ENCODE measurements at regions not wholly inside any gene's neighbourhood (a gene's known extent, or its start where the extent isn't known, plus 50 kb on each side); places are given as distances from the start of the nearest gene placed in this dataset.
"Not testable (repeated sequence)": the region's sequence is repeated elsewhere in the genome, so short reads cannot be mapped to it uniquely, and the experiment has no call there.

DNA sequence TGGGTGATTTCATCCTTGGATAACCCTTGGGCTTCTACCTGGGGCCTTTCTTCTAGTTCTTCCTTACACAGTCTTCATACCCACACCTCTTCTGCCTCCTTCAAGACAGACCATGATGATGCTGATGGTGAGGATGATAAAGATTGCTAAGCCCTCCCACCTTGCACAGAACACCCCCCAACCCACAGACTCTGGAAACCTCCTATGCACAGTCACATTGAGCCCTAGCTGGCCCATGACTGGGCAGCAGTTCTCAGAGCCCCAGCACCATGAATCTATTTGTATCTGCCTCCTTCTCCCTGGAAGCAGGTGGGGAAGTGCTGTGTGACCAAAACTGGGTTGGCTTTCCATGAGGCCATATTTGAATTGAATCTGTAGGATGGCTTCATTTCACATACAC lies 99.8 kb downstream of the EN1 start:
- Histone ChIP-seq H3K9me3 (no peaks in the 10 kb centered on the region), H3K36me3 (no peaks in the 10 kb centered on the region), H3K27me3 (no peaks in the 10 kb centered on the region), H3K27ac (no peak overlapping the region), H3K4me3 (no peak overlapping the region), H3K4me1 (no peaks in the 10 kb centered on the region)
- no peak for DNase-seq
- intact Hi-C loops (cut with DNase I; ENCODE audit: low total_unique reads), result loop anchor here (10.0 kb wide), 2 partner anchors 163 to 1987 kb away; partner anchors contain the start of gene GLI2
- TF ChIP-seq, protein P1, sequence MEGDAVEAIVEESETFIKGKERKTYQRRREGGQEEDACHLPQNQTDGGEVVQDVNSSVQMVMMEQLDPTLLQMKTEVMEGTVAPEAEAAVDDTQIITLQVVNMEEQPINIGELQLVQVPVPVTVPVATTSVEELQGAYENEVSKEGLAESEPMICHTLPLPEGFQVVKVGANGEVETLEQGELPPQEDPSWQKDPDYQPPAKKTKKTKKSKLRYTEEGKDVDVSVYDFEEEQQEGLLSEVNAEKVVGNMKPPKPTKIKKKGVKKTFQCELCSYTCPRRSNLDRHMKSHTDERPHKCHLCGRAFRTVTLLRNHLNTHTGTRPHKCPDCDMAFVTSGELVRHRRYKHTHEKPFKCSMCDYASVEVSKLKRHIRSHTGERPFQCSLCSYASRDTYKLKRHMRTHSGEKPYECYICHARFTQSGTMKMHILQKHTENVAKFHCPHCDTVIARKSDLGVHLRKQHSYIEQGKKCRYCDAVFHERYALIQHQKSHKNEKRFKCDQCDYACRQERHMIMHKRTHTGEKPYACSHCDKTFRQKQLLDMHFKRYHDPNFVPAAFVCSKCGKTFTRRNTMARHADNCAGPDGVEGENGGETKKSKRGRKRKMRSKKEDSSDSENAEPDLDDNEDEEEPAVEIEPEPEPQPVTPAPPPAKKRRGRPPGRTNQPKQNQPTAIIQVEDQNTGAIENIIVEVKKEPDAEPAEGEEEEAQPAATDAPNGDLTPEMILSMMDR (IDR thresholded peaks at IDR 0.05 in 4 of 5, conservative IDR thresholded peaks at IDR 0.05 in 1 of 5), result no peak
- no peak for TF ChIP-seq POLR2A (IDR thresholded peaks at IDR 0.05)
- no peak for ATAC-seq
- in situ Hi-C loops (cut with MboI; ENCODE audit: low sequenced_read_pairs in 4 of 4), result no loop called here

DNA sequence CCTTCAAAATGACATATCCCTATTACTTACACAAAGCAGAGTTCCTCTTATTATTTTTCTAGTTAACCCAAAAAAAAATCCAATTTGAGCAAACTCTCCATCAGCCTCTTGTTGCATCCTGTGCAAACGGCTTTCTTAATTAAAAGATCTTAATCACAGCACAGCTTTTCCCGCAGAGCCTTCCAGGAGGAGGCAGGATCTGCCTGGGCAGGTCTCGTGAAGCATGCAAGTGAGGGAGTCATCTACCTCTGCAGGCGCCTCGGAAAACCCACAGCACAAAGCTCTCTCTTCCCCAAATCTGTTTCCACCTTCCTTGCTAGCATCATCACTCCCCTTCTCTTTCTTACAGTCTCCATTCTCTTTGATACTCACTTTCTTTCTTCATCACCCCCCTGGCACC lies 100.4 kb downstream of the EN1 start:
- no peaks in the 10 kb centered on the region for H3K27me3 ChIP-seq
- H3K9me3 ChIP-seq, result no peaks in the 10 kb centered on the region
- ATAC-seq, result no peak
- no peaks in the 10 kb centered on the region for H3K4me1 ChIP-seq
- H3K27ac ChIP-seq, result no peak overlapping the region
- in situ Hi-C loops (cut with MboI; ENCODE audit: low sequenced_read_pairs in 4 of 4), result no loop called here
- TF ChIP-seq, protein P1 (IDR thresholded peaks at IDR 0.05 in 4 of 5, conservative IDR thresholded peaks at IDR 0.05 in 1 of 5), result no peak
- TF ChIP-seq POLR2A (IDR thresholded peaks at IDR 0.05), result no peak
- H3K4me3 ChIP-seq, result no peak overlapping the region
- H3K36me3 ChIP-seq, result no peaks in the 10 kb centered on the region
- intact Hi-C loops (cut with DNase I; ENCODE audit: low total_unique reads), result loop anchor here (10.0 kb wide), 2 partner anchors 162 to 1988 kb away; partner anchors contain the start of gene GLI2
- DNase-seq, result no peak

DNA sequence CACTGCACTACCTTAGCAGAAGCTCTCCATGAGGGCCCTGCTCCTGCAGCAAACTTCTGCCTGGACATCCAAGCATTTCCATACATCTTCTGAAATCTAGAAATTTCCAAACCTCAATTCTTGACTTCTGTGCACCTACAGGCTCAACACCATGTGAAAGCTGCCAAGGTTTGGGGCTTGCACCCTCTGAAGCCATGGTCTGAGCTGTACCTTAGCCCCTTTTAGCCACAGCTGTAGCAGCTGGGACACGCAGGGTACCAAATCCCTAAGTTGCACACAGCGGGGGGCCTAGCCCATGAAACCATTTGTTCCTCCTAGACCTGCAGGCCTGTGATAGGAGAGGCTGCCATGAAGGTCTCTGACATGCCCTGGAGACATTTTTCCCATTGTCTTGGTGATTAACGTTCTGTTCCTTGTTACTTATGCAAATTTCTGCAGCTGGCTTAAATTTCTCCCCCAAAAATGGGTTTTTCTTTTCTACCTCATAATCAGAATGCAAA lies 102.7 kb downstream of the EN1 start:
- ATAC-seq; H3K4me1 ChIP-seq; in situ Hi-C loops (cut with MboI; ENCODE audit: low sequenced_read_pairs in 4 of 4); H3K4me3 ChIP-seq; H3K27ac ChIP-seq; DNase-seq; H3K36me3 ChIP-seq; H3K27me3 ChIP-seq; H3K9me3 ChIP-seq: not testable (repeated sequence)
- intact Hi-C loops (cut with DNase I; ENCODE audit: low total_unique reads), result loop anchor here (10.0 kb wide), 2 partner anchors 160 to 1990 kb away; partner anchors contain the start of gene GLI2

DNA sequence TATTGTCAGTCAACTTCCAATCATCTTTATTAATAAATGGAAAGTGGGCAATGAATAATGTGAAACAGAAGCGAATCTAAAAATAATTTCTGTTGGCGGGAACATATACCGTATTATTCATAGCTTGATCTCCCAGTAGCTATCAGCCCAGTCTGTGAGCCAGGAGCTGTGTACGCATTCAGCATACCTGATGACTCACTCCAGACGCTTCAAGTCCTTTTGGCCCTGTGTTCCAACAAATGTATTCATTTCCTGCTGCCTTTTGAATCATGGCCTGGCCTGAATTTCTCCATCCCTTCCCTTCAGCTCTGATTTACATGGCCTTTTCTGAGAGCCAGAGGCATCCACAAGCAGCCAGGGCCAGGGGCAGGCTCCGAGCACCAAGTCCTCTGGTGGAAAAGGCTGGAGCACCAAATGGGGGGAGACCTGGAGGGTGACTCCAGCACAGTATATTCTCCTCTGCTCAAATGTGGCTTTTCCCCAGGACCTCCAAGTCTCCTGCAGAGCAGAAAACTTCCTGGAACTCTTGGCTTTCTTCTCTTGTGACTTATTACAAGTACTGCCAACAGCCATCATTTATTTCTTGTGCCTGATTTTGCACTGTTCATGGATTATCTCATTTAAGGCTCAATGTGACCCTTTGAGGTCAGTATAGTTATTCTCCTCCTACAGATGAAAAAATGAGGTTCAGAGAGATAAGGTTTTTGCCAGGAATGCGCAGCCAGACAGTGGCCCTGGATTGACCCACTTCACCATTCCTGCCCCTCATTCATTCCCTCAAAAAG lies 108.7 kb downstream of the EN1 start:
- peak overlapping the region; percentile 30 to 64 (median 52) for H3K27ac ChIP-seq
- DNase-seq (peak; percentile 60 to 66), ATAC-seq (peak; percentile 97 to 98)
- in situ Hi-C loops (cut with MboI; ENCODE audit: low sequenced_read_pairs in 4 of 4), result no loop called here
- peaks cover 6 to 9% of the 10 kb centered on the region in 2 donors for H3K4me1 ChIP-seq
- no peaks in the 10 kb centered on the region for H3K36me3 ChIP-seq
- intact Hi-C loops (cut with DNase I; ENCODE audit: low total_unique reads), result no loop called here
- H3K27me3 ChIP-seq, result no peaks in the 10 kb centered on the region
- no peaks in the 10 kb centered on the region for H3K9me3 ChIP-seq
- H3K4me3 ChIP-seq, result no peak overlapping the region
- TF ChIP-seq, protein P1 (IDR thresholded peaks at IDR 0.05 in 4 of 5, conservative IDR thresholded peaks at IDR 0.05 in 1 of 5), result no peak
- TF ChIP-seq POLR2A (IDR thresholded peaks at IDR 0.05), result no peak

DNA sequence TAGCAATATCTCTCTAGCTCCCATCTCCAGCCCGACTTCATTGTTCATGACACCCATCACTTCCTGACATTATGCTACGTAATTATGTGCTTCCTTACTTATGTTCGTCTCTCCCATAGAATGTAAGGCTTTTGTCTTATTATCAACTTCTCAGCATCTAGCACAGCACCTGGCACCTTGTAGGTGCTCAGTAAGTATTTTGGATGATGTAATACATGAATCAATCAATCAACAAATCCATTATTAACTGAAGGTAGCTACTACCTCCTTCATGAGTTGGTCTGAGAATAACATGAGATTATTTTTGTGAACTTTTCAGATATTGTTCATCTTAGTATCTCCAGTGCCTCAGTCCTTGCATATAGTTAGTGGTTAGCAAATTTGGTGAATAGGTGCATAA lies 109.3 kb downstream of the EN1 start:
- Histone ChIP-seq H3K27me3 (no peaks in the 10 kb centered on the region), H3K36me3 (no peaks in the 10 kb centered on the region), H3K4me3 (no peak overlapping the region), H3K4me1 (peaks cover 6 to 9% of the 10 kb centered on the region in 2 donors), H3K27ac (peak overlapping the region in 2 of 4 donors; percentile 45 to 47), H3K9me3 (no peaks in the 10 kb centered on the region)
- intact Hi-C loops (cut with DNase I; ENCODE audit: low total_unique reads), result no loop called here
- TF ChIP-seq POLR2A (IDR thresholded peaks at IDR 0.05), result no peak
- TF ChIP-seq, protein P1 (IDR thresholded peaks at IDR 0.05 in 4 of 5, conservative IDR thresholded peaks at IDR 0.05 in 1 of 5), result no peak
- in situ Hi-C loops (cut with MboI; ENCODE audit: low sequenced_read_pairs in 4 of 4), result no loop called here
- ATAC-seq (peak in 1 of 2 donors; percentile 4), DNase-seq (no peak)
